Endothelial cell of umbilical vein (primary cell): ENCODE measurements at regions not wholly inside any gene's neighbourhood (a gene's known extent, or its start where the extent isn't known, plus 50 kb on each side); places are given as distances from the start of the nearest gene placed in this dataset.

Experiments
- BruUV-seq: library from RNA; stranded (reverse); fragments of 400-500 nt; replicated peaks from 2 replicates; lab custom pipeline; 2021; lab: Mats Ljungman, UMichigan
- CTCF ChIA-PET: fragments of 300-600, 350-600 bp; sonication (Branson Sonifier 250); formaldehyde crosslinking; loops from one replicate; lab custom pipeline; 2021; ENCODE audit warnings: antibody characterized with exemption, inconsistent platforms; lab: Charles Lee
- POLR2A ChIA-PET: fragments of 300-600, 350-600 bp; sonication (Branson Sonifier 250); formaldehyde crosslinking; loops from one replicate; lab custom pipeline; 2021; ENCODE audit warnings: antibody characterized with exemption, inconsistent platforms; lab: Charles Lee
- DNase-seq: peaks from one replicate; pipeline ENCODE4 v3.0.0-alpha.2; 2011; ENCODE audit warnings: low read depth, low spot score
- FAIRE-seq: peaks from 2 replicates; lab custom pipeline; 2011; peaks lifted over from hg19 to GRCh38; lab: Jason Lieb, UNC
- H2AFZ ChIP-seq: 2 replicates; pipeline ENCODE4 v1.6.0; 2012; ENCODE audit warnings: low read depth, low read length, control low read depth, inconsistent platforms
- H3K27ac ChIP-seq: 2 replicates; pipeline ENCODE4 v1.5.1; 2011; ENCODE audit warnings: low read depth, mild to moderate bottlenecking, control low read depth, low read length, moderate library complexity; ENCODE audit not compliant: insufficient read depth
- H3K27me3 ChIP-seq, 2 experiments: 2 replicates each; pipeline versions ENCODE4 v1.6.0 to v1.6.1; 2011; ENCODE audit warnings: low read length in 2 of 2, mixed read lengths in 1 of 2; ENCODE audit not compliant: control insufficient read depth in 2 of 2, insufficient read depth in 2 of 2
- H3K36me3 ChIP-seq, 2 experiments: 2 replicates in 1 of 2; 3 replicates in 1 of 2; pipeline ENCODE4 v1.5.1; 2011; ENCODE audit warnings: low read length in 2 of 2, mild to moderate bottlenecking in 1 of 2, moderate library complexity in 1 of 2; ENCODE audit not compliant: control insufficient read depth in 2 of 2, insufficient read depth in 2 of 2; ENCODE audit errors: extremely low read depth in 1 of 2
- H3K4me1 ChIP-seq: 3 replicates; pipeline ENCODE4 v1.5.1; 2011; ENCODE audit warnings: mild to moderate bottlenecking, low read length; ENCODE audit not compliant: control insufficient read depth, insufficient read depth; ENCODE audit errors: extremely low read depth
- H3K4me2 ChIP-seq: 2 replicates; pipeline ENCODE4 v1.6.1; 2011; ENCODE audit warnings: low read length, control low read depth, mixed read lengths; ENCODE audit not compliant: insufficient read depth
- H3K4me3 ChIP-seq, 3 experiments: fragments of 200-600 bp in 1 of 3; sonication (generic), shearing (Covaris generic) in 1 of 3; replicated peaks in 1 of 3; 2 replicates each; pipeline ENCODE4 v1.5.1; 2011 to 2016; ENCODE audit warnings: control low read depth in 3 of 3, low read length in 3 of 3, mild to moderate bottlenecking in 2 of 3, inconsistent platforms in 1 of 3, low read depth in 1 of 3, moderate library complexity in 1 of 3; ENCODE audit not compliant: insufficient read depth in 1 of 3
- H3K79me2 ChIP-seq: 2 replicates; pipeline ENCODE4 v1.6.0; 2012; ENCODE audit warnings: low read length, inconsistent platforms; ENCODE audit not compliant: control insufficient read depth, insufficient read depth
- H3K9ac ChIP-seq: replicated peaks from 2 replicates; pipeline ENCODE3; 2011; ENCODE audit warnings: low read length, control low read depth; ENCODE audit not compliant: insufficient read depth; ENCODE audit errors: extremely low read depth
- H3K9me1 ChIP-seq: replicated peaks from 3 replicates; pipeline ENCODE4 v1.6.0; 2011; ENCODE audit warnings: mild to moderate bottlenecking, low read length; ENCODE audit not compliant: control insufficient read depth, insufficient read depth; ENCODE audit errors: extremely low read depth
- H3K9me3 ChIP-seq: replicated peaks from 2 replicates; pipeline ENCODE4 v1.5.1; 2012; ENCODE audit warnings: low read length, inconsistent platforms; ENCODE audit not compliant: control insufficient read depth, insufficient read depth
- H4K20me1 ChIP-seq: replicated peaks from 2 replicates; pipeline ENCODE3; 2011; ENCODE audit warnings: mild to moderate bottlenecking, low read length; ENCODE audit not compliant: control insufficient read depth, insufficient read depth; ENCODE audit errors: extremely low read depth
- CTCF ChIP-seq, 2 donors: IDR thresholded peaks; 1 replicate in 1 of 2; 2 replicates in 1 of 2; pipeline ENCODE4 v1.5.1; 2011; ENCODE audit warnings: low read length in 2 of 2, mild to moderate bottlenecking in 2 of 2, moderate library complexity in 2 of 2, control low read depth in 1 of 2, inconsistent platforms in 1 of 2, low read depth in 1 of 2; ENCODE audit not compliant: insufficient read depth in 1 of 2; ENCODE audit errors: extremely low read depth in 1 of 2
- EZH2 ChIP-seq: IDR thresholded peaks from 2 replicates; pipeline ENCODE4 v1.6.1; 2012; ENCODE audit warnings: borderline replicate concordance, low read depth, mild to moderate bottlenecking, moderate library complexity, low read length, inconsistent platforms; ENCODE audit not compliant: severe bottlenecking
- FOS ChIP-seq: IDR thresholded peaks from 2 replicates; pipeline ENCODE4 v1.6.1; 2011; ENCODE audit warnings: mild to moderate bottlenecking, low read length, moderate library complexity, borderline replicate concordance; ENCODE audit not compliant: insufficient read depth
- GATA2 ChIP-seq: IDR thresholded peaks from 2 replicates; pipeline ENCODE4 v1.7.0; 2011; ENCODE audit warnings: low read depth, mild to moderate bottlenecking, moderate library complexity, mixed read lengths, low read length; ENCODE audit not compliant: insufficient read length, insufficient read depth
- JUN ChIP-seq: IDR thresholded peaks from 2 replicates; pipeline ENCODE4 v1.6.1; 2011; ENCODE audit warnings: borderline replicate concordance, low read depth; ENCODE audit not compliant: insufficient read length, insufficient read depth
- MYC ChIP-seq: IDR thresholded peaks from one replicate; pipeline ENCODE4 v1.6.1; 2011; ENCODE audit warnings: mild to moderate bottlenecking, low read depth, low read length
- POLR2A ChIP-seq: IDR thresholded peaks from 2 replicates; pipeline ENCODE4 v1.6.1; 2012; ENCODE audit warnings: low read depth, mild to moderate bottlenecking, control low read depth, low read length
- POLR2AphosphoS5 ChIP-seq: IDR thresholded peaks from 2 replicates; pipeline ENCODE4 v1.6.1; 2012; ENCODE audit warnings: low read depth, mild to moderate bottlenecking, control low read depth, low read length, moderate library complexity; ENCODE audit not compliant: insufficient read depth
- dilution Hi-C: fragments of 300-500 bp; cut with MboI; formaldehyde crosslinking; loops from one replicate; pipeline ENCODE4 v1.15.0; 2019; ENCODE audit warnings: low sequenced_read_pairs; ENCODE audit not compliant: extremely low pct_ligation_motif_present
- intact Hi-C: fragments of 100-400 bp; cut with micrococcal nuclease; formaldehyde crosslinking; loops from one replicate; pipeline ENCODE4 v1.10.0; 2022
- TF ChIP-seq, protein P1 (sequence below): IDR thresholded peaks from 2 replicates; pipeline ENCODE4 v1.6.1; 2011; ENCODE audit not compliant: insufficient read depth, insufficient read length

DNA sequence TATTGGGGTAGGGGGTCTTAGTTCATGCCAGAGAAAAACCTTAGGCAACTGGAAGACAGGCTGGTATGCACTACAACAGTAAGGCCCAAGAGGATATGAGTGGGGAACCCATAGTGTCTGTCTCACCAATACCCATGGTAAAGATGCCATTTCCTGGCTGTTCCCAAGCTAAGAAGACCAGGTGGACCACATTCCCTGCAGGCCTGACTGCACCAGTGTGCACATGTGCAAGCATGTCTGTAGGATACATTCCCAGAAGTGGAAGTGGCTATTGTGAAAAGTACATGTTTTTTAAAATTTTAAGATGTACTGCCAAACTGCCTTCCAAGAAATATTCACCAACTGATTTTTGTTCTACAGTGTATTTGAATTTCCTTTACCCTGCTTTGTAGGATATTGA lies 207.3 kb upstream of the CTNNB1 start:
- Histone ChIP-seq H3K4me1 (no peaks in the 10 kb centered on the region), H3K79me2 (no peaks in the 10 kb centered on the region), H3K27me3 (no peaks in the 10 kb centered on the region), H3K36me3 (no peaks in the 10 kb centered on the region), H3K4me2 (no peak overlapping the region), H3K9ac (no peak overlapping the region), H2AFZ (no peak overlapping the region), H3K27ac (no peak overlapping the region), H3K9me3 (no peaks in the 10 kb centered on the region), H3K9me1 (no peaks in the 10 kb centered on the region), H3K4me3 (no peak overlapping the region), H4K20me1 (no peaks in the 10 kb centered on the region)
- POLR2A ChIA-PET: no interaction called here
- FAIRE-seq (no peak), DNase-seq (no peak)
- no TSS peak for BruUV-seq
- dilution Hi-C loops (no loop called here), intact Hi-C loops (no loop called here)
- TF ChIP-seq POLR2AphosphoS5: no peak
- TF ChIP-seq EZH2: no peak
- TF ChIP-seq MYC: no peak
- no peak for TF ChIP-seq FOS
- TF ChIP-seq CTCF (IDR thresholded peaks at IDR 0.05; ENCODE audit: extremely low read depth in 1 of 2, insufficient read depth in 1 of 2, low read depth in 1 of 2, low read length in 2 of 2): no peak
- TF ChIP-seq, protein P1, sequence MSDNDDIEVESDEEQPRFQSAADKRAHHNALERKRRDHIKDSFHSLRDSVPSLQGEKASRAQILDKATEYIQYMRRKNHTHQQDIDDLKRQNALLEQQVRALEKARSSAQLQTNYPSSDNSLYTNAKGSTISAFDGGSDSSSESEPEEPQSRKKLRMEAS: no peak
- TF ChIP-seq GATA2: no peak
- TF ChIP-seq POLR2A: no peak
- TF ChIP-seq JUN: no peak
- CTCF ChIA-PET: no interaction called here
